ENCODE measurements at regions not wholly inside any gene's neighbourhood (a gene's known extent, or its start where the extent isn't known, plus 50 kb on each side); places are given as distances from the start of the nearest gene placed in this dataset.

DNA sequence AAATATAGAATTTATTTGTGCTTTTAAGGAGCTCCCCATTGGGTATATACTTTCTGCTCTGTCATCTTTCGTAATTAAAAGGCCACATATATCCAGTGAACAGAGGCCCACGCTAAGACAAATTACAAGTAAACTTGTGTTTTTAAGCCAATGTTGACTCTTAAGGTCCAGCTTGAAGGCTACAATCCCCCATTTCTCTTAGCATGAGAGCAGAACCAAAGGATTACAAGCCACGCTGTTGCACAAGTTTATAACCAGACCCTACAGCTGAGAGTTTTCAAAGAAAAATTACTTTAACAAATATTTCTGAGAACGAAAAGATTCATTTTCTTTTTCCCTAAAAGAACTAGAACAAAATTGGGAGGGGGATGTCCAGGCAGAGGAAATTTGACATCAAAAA is 471.0 kb downstream of the TXNL1 start:
- no peak for DNase-seq

DNA sequence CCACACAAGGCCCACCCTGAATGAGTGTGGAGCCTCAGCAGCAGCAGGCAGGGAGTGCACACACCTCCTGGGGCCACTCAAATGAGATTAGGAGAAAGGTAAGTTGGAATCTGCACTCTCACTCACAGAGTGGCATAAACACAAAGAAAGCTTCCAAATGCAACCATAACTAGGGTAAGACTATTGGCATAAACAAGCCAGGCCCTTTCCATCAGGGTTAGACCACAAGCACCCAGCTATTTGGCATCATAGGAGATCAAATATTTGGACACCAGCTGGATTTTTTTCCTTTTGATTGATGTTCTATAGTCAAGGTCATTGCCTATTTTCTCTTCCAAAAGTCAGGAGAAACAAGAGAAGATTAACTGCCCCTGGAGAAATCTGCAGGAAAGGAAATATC is 471.5 kb downstream of the TXNL1 start:
- DNase-seq: no peak

DNA sequence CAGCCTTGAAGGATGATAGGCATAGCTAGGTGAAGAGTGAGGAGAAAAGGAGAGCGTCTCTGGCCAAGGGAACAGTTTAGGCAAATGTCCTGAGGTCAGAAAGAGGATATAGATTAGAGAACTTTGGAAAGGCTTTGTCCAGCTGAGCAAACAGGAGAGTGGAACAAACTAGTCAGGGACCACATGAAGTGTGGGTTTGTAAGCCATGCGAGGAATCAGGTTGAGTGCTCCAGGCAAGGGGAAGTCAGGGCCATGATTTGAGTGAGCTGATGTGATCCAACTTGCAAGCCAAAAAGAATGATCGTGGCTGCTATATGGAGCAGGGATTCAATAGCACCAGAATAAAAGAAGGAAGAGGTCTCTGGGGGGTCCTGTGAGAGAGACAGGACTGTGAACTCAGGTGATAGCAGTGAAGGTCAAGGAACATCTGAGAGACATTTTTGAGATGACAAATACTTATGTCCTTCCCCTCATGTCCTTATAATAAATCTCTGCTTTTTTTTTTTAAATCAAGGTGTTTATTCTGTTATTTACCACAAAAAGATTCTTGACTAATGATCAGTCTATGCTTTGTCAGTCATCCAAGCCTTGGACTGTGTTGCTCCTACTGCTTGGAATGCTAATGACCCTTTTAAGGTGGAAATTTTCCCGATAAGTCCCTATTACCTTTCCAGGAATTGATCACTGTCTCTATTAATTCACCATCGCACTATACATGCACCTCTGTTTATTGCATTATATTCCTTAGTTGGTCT is 472.6 kb downstream of the TXNL1 start:
- no peak for DNase-seq

GRCh38 chr18:56162311-56163265 is 475.8 kb downstream of the TXNL1 start:
- no peak for DNase-seq

DNA sequence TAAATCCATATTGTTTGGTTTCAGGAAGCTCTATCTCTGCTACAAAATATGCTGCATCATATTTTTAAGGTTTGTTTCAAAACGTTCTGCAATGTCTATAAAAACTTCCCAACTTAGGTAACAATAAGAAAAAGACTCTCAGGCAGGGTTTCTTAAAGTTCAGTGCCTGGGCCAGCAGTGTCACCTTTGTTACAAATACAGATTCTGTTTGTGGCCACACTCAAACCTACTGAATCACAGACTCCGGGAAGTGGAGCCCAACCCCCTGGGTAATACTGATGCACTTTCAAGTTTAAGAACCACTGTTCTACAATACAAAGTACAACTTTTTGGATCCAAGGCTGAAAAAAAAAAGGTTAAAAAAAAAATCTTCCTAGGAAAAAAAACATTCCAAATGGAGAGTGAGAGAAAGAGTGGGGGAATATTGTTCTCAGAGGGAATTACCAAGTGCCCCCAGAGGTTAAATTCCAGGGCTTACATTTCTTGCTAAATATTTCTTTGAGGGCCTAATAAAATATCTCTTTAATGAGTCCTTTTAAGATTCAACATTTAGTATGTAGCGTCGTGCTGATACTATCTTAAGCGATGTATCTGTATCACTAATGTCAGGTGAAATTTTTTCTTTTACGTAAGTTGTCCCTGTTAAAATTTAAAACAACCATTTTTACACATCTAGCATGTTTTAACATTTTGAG is 476.7 kb downstream of the TXNL1 start:
- no peak for DNase-seq

DNA sequence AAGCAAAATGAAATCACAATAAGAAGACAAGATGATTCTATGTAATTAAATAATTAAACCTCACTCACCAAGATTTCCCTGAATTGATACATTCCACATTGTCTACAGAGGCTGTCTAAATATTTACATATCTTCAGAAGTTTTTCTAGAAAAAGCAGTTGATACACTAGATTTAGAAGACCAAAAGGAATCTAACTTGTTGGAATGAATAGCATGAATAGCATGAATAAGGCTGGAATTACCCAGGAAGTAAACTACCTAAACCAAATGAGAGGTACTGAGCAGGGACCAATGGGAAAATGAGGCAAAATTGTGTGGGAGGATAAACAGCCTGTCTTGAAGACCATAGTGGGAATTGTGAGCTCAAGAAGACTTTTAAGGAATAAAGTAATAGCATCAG is 479.7 kb downstream of the TXNL1 start:
- no peak for DNase-seq

- DNase-seq: no peak
Measured at GRCh38 chr18:56157541-56157940, 480.9 kb downstream of the TXNL1 start.

GRCh38 chr18:56152551-56153310 is 485.7 kb downstream of the TXNL1 start:
- DNase-seq: no peak

- DNase-seq: no peak
Measured at GRCh38 chr18:56148373-56148772, 490.0 kb downstream of the TXNL1 start.

- DNase-seq: no peak
Measured at GRCh38 chr18:56146565-56146964, 491.8 kb downstream of the TXNL1 start.

GRCh38 chr18:56142001-56142400 is 496.4 kb downstream of the TXNL1 start:
- DNase-seq: no peak

- DNase-seq: no peak
Measured at GRCh38 chr18:56139792-56140254, 498.6 kb downstream of the TXNL1 start.

- DNase-seq: no peak
Measured at GRCh38 chr18:56139372-56139771, 499.0 kb downstream of the TXNL1 start.

DNA sequence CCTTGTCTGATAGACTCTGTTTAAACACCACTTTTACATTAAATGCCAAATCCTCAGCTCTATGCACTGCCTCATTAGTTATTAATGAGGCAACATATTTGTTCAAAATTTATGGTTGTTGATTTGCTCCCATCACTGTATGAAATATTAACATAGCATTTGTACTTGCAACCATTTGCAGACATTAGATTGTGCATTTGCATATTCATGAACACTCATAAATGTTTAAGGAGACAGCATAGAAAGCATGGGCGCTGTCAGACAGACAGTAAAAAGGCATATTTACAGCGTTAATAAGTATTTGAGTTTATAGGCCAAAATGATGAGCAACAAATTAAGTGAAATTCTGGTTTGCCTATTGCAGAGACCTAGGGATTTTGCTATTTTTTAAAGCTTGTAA is 502.3 kb downstream of the TXNL1 start:
- peak; percentile 40 to 59 for DNase-seq

- DNase-seq: no peak
Measured at GRCh38 chr18:56130481-56130880, 507.9 kb downstream of the TXNL1 start.

GRCh38 chr18:56128153-56128791 is 510.1 kb downstream of the TXNL1 start:
- no peak for DNase-seq

DNA sequence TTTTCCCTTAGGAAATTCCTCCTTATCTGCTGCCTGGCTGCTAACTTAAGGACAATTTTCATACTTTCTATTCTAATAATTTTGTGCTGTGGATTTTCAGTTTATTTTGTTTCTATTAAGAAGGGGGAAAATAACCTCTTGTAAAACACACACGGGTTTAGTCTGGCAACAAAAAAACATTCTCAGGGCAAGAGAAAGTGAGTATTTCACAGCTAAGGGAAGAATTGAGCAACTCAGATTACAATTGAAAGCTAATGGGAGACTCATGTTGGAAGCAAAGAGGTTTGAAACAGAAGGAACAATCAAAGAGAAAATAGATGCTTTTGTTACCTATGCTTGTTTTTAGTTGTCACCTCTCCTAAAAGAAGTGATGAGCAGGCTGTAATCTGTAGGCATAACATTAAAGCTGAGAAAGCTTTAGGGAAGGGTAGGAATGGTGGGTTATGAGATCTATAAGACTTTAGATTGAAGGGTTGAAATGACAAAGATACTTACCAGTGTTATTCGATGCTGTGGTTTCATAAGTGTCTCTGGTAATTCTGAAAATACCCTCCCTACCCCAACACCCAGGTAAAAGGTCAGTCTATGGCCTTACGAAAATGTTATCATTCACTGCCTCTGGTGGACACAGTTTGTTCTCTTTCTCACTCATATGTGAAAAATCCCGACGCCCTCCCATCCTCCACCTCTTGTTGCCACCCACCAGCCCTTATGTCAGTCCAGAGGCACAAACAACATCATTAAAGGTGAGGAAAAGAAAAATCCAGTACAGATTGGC is 510.9 kb downstream of the TXNL1 start:
- DNase-seq: no peak

- no peak for DNase-seq
Measured at GRCh38 chr18:56124186-56124585, 514.2 kb downstream of the TXNL1 start.

GRCh38 chr18:56121669-56122068 is 516.7 kb downstream of the TXNL1 start:
- DNase-seq: no peak

- no peak for DNase-seq
Measured at GRCh38 chr18:56120782-56121181, 517.6 kb downstream of the TXNL1 start.

DNA sequence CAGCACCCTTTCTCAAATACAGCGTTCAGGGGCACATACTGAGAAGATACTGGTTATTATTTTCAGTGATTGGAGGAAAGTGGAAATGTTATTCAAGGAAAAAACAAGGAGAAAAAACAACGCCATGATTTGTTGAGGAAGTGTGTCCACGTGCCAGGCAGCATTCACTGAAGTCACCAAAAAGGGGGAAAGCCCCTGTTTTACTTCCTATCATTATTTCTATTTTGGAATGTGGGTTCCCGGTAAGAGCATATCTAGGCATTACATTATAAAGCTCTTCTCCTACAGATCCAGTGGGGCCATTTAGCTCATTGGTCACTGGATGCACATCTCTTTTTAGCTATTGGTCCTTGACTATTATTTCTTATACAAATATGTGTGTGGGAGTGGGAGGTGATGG is 518.7 kb downstream of the TXNL1 start:
- no peak for DNase-seq
